ENCODE measurements at regions not wholly inside any gene's neighbourhood (a gene's known extent, or its start where the extent isn't known, plus 50 kb on each side); places are given as distances from the start of the nearest gene placed in this dataset.

DNA sequence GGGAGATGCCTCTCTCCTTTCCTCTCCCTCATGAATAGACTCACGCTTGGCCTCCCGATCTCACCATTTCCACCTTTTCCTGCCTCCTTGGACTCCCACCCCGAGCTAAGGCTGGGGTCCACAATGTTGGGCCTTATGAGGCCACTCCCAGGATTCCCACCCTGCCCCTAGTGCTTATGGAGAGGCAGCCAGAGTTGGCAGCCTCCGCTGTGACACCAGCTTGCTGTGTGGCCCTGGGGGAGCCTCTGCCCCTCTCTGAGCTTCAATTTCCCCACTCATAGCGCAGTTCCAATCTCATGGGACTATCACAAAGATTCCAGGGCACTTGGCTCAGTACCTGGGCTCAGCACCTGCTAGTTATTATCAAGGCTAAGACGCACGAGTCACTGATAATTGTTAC lies 118.7 kb upstream of the WNT4 start:
- TF ChIP-seq CTCF (IDR thresholded peaks at IDR 0.05) (no peak), POLR2A (IDR thresholded peaks at IDR 0.05) (no peak)

All from uterus (tissue), 2 donors.